GM21360 (cell line): ENCODE measurements at regions not wholly inside any gene's neighbourhood (a gene's known extent, or its start where the extent isn't known, plus 50 kb on each side); places are given as distances from the start of the nearest gene placed in this dataset.
"Not testable (repeated sequence)": the region's sequence is repeated elsewhere in the genome, so short reads cannot be mapped to it uniquely, and the experiment has no call there.

Experiments used
- ATAC-seq: cut with Tn5 transposase; IDR thresholded peaks from one replicate; pipeline ENCODE4 v1.9.1; 2021; ENCODE audit warnings: mild to moderate bottlenecking, moderate library complexity; ENCODE audit not compliant: unreplicated experiment

GRCh38 chr12:86659985-86660384, 403.8 kb upstream of the MGAT4C start:
- ATAC-seq = no peak

GRCh38 chr12:86658303-86658702, 402.1 kb upstream of the MGAT4C start:
- ATAC-seq = no peak

- no peak for ATAC-seq
Observed at GRCh38 chr12:86647800-86648199, 391.6 kb upstream of the MGAT4C start.

- ATAC-seq = no peak
Observed at GRCh38 chr12:86634456-86635410, 378.5 kb upstream of the MGAT4C start.

GRCh38 chr12:86627001-86627400, 370.8 kb upstream of the MGAT4C start:
- no peak for ATAC-seq

- no peak for ATAC-seq
Observed at GRCh38 chr12:86623267-86623666, 367.1 kb upstream of the MGAT4C start.

- no peak for ATAC-seq
Observed at GRCh38 chr12:86621957-86622356, 365.8 kb upstream of the MGAT4C start.

GRCh38 chr12:86613311-86613710, 357.1 kb upstream of the MGAT4C start:
- ATAC-seq = no peak

GRCh38 chr12:86608638-86609037, 352.4 kb upstream of the MGAT4C start:
- no peak for ATAC-seq

GRCh38 chr12:86601550-86602308, 345.5 kb upstream of the MGAT4C start:
- no peak for ATAC-seq

GRCh38 chr12:86600664-86601231, 344.6 kb upstream of the MGAT4C start:
- ATAC-seq = no peak

- ATAC-seq = no peak
Observed at GRCh38 chr12:86597431-86597830, 341.2 kb upstream of the MGAT4C start.

GRCh38 chr12:86590296-86590695, 334.1 kb upstream of the MGAT4C start:
- ATAC-seq = no peak

- no peak for ATAC-seq
Observed at GRCh38 chr12:86574143-86574542, 318.0 kb upstream of the MGAT4C start.

- no peak for ATAC-seq
Observed at GRCh38 chr12:86572455-86572854, 316.3 kb upstream of the MGAT4C start.

GRCh38 chr12:86565038-86565437, 308.8 kb upstream of the MGAT4C start:
- no peak for ATAC-seq

GRCh38 chr12:86555491-86555890, 299.3 kb upstream of the MGAT4C start:
- ATAC-seq = not testable (repeated sequence)

GRCh38 chr12:86551146-86551571, 295.0 kb upstream of the MGAT4C start:
- ATAC-seq = no peak

GRCh38 chr12:86550218-86551145, 294.3 kb upstream of the MGAT4C start:
- ATAC-seq = no peak

GRCh38 chr12:86543716-86544115, 287.5 kb upstream of the MGAT4C start:
- ATAC-seq = no peak
